ENCODE measurements at regions not wholly inside any gene's neighbourhood (a gene's known extent, or its start where the extent isn't known, plus 50 kb on each side); places are given as distances from the start of the nearest gene placed in this dataset.

GRCh38 chr11:81267246-81267645, 1466.4 kb downstream of the FAM181B start:
- TF ChIP-seq CTCF (conservative IDR thresholded peaks at IDR 0.05; ENCODE audit: low read depth, low read length) = no peak
- TF ChIP-seq EZH2 (IDR thresholded peaks at IDR 0.05; ENCODE audit: low read length, unreplicated experiment) = no peak
- TF ChIP-seq EZH2phosphoT487 (IDR thresholded peaks at IDR 0.05; ENCODE audit: borderline replicate concordance, low read length) = no peak

Data from PC-3 (cell line).